ENCODE measurements at regions not wholly inside any gene's neighbourhood (a gene's known extent, or its start where the extent isn't known, plus 50 kb on each side); places are given as distances from the start of the nearest gene placed in this dataset.
A peak's percentile ranks its signal among the peaks of the same experiment; 100 is the strongest.

DNA sequence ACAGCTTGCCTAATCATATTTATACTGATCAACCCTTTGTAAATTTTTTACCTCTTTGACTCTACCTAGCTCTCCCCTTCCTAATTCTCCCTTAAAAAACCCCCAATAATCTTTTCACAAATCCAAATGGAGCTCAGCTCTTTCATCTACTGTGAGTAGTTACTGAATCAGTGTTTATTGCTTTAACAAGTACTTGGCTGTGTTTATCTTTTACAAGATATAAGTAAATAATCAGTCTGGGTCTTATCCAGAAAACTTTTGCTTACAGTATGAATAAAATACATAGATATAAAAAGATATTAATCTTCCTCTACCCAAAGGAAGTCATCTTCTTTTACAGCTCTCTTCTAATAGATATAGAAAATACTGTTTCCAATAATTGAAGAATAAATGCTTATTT lies 366.4 kb downstream of the RAP2B start:
- Histone ChIP-seq H3K9me3 (no peaks in the 10 kb centered on the region), H3K27ac (no peak overlapping the region), H3K4me2 (no peak overlapping the region), H3K4me3 (no peak overlapping the region), H3K4me1 (no peaks in the 10 kb centered on the region)
- TF ChIP-seq MAZ (IDR thresholded peaks at IDR 0.05; ENCODE audit: borderline replicate concordance, low read depth, low read length) (no peak), EHF (CRISPR knock-in tag; IDR thresholded peaks at IDR 0.05) (no peak), HOXA7 (CRISPR knock-in tag; IDR thresholded peaks at IDR 0.05) (no peak), ZFP36 (IDR thresholded peaks at IDR 0.05; ENCODE audit: borderline replicate concordance, partially characterized antibody) (no peak), BHLHE40 (IDR thresholded peaks at IDR 0.05; ENCODE audit: low read depth, low read length) (no peak), HEYL (CRISPR knock-in tag; IDR thresholded peaks at IDR 0.05) (no peak), EP300 (IDR thresholded peaks at IDR 0.05) (no peak), CBX2 (IDR thresholded peaks at IDR 0.05; ENCODE audit: borderline replicate concordance, low read depth) (no peak), CBX8 (IDR thresholded peaks at IDR 0.05) (no peak), KDM1A (IDR thresholded peaks at IDR 0.05; ENCODE audit: low read depth) (no peak), SMC3 (IDR thresholded peaks at IDR 0.05) (no peak)
- TF ChIP-seq, protein P1, sequence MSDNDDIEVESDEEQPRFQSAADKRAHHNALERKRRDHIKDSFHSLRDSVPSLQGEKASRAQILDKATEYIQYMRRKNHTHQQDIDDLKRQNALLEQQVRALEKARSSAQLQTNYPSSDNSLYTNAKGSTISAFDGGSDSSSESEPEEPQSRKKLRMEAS (IDR thresholded peaks at IDR 0.05): no peak
- TF ChIP-seq, protein P2, sequence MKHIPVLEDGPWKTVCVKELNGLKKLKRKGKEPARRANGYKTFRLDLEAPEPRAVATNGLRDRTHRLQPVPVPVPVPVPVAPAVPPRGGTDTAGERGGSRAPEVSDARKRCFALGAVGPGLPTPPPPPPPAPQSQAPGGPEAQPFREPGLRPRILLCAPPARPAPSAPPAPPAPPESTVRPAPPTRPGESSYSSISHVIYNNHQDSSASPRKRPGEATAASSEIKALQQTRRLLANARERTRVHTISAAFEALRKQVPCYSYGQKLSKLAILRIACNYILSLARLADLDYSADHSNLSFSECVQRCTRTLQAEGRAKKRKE (CRISPR knock-in tag; IDR thresholded peaks at IDR 0.05; ENCODE audit: low read depth): no peak
- TF ChIP-seq, protein P3, sequence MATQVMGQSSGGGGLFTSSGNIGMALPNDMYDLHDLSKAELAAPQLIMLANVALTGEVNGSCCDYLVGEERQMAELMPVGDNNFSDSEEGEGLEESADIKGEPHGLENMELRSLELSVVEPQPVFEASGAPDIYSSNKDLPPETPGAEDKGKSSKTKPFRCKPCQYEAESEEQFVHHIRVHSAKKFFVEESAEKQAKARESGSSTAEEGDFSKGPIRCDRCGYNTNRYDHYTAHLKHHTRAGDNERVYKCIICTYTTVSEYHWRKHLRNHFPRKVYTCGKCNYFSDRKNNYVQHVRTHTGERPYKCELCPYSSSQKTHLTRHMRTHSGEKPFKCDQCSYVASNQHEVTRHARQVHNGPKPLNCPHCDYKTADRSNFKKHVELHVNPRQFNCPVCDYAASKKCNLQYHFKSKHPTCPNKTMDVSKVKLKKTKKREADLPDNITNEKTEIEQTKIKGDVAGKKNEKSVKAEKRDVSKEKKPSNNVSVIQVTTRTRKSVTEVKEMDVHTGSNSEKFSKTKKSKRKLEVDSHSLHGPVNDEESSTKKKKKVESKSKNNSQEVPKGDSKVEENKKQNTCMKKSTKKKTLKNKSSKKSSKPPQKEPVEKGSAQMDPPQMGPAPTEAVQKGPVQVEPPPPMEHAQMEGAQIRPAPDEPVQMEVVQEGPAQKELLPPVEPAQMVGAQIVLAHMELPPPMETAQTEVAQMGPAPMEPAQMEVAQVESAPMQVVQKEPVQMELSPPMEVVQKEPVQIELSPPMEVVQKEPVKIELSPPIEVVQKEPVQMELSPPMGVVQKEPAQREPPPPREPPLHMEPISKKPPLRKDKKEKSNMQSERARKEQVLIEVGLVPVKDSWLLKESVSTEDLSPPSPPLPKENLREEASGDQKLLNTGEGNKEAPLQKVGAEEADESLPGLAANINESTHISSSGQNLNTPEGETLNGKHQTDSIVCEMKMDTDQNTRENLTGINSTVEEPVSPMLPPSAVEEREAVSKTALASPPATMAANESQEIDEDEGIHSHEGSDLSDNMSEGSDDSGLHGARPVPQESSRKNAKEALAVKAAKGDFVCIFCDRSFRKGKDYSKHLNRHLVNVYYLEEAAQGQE (IDR thresholded peaks at IDR 0.05): no peak
- TF ChIP-seq, protein P4, sequence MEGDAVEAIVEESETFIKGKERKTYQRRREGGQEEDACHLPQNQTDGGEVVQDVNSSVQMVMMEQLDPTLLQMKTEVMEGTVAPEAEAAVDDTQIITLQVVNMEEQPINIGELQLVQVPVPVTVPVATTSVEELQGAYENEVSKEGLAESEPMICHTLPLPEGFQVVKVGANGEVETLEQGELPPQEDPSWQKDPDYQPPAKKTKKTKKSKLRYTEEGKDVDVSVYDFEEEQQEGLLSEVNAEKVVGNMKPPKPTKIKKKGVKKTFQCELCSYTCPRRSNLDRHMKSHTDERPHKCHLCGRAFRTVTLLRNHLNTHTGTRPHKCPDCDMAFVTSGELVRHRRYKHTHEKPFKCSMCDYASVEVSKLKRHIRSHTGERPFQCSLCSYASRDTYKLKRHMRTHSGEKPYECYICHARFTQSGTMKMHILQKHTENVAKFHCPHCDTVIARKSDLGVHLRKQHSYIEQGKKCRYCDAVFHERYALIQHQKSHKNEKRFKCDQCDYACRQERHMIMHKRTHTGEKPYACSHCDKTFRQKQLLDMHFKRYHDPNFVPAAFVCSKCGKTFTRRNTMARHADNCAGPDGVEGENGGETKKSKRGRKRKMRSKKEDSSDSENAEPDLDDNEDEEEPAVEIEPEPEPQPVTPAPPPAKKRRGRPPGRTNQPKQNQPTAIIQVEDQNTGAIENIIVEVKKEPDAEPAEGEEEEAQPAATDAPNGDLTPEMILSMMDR (IDR thresholded peaks at IDR 0.05): no peak
- FAIRE-seq (no peak), DNase-seq (ENCODE audit: low read depth in 1 of 2, low spot score in 1 of 2) (no peak), ATAC-seq (no peak)
- ChIA-PET POLR2A (no interaction called here), CTCF (interaction anchor here (0.6 kb wide), 1 partner anchor 407 kb away, joined by 3 read pairs; no protein-coding TSS in a partner anchor)

DNA sequence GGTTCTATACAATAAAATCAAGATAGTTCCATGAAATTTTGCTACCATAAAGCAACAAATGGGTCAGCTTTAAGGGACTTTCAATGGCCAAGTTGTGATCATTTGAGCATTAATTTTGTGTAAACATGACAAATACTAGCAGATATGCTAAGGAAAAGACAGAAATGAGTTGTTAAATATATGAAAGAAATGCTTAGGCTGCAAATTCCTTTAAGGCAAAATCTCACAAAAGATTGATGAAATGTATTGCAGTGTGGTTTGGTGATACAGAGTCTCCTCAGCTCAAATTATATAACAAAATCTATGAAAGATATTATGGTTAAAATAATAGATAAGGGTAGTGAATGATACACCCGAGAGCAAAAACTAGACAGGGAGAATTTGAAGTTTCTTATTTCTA lies 377.2 kb downstream of the RAP2B start:
- H3K4me1 ChIP-seq: no peaks in the 10 kb centered on the region
- H3K27ac ChIP-seq: no peak overlapping the region
- no peak for TF ChIP-seq JUN (IDR thresholded peaks at IDR 0.05)
- TF ChIP-seq MAFK (IDR thresholded peaks at IDR 0.05; ENCODE audit: partially characterized antibody): peak; percentile 59
- no peak for TF ChIP-seq ZFP36 (IDR thresholded peaks at IDR 0.05; ENCODE audit: borderline replicate concordance, partially characterized antibody)
- no peak overlapping the region for H3K4me2 ChIP-seq
- ATAC-seq (no peak), DNase-seq (ENCODE audit: low read depth in 1 of 2, low spot score in 1 of 2) (no peak), FAIRE-seq (no peak)
- WGBS (ENCODE audit: missing lambda C conversion rate): 22% methylated on average over 1 of the region's 1 CpG
- CTCF ChIA-PET: no interaction called here
- H3K9me3 ChIP-seq: no peaks in the 10 kb centered on the region
- POLR2A ChIA-PET: no interaction called here
- no peak overlapping the region for H3K4me3 ChIP-seq

DNA sequence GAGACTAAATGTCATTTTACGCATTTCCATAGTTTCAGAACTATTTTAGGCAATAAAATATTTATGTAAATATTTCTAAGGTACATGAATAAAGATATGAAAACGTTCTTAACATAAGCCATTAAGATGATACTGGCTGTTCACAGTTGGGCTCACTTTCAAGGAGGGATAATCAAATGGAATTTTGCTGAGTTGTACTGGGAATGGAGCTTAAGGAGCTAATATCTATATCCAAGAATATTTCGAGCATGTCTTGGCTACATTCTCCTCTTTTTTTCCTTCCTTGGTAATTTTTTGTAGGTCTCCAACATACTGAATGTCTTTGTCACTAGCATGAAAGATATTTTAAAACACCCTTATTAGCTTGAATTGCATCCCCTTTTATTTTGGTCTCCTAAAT lies 383.4 kb downstream of the RAP2B start:
- no peak for FAIRE-seq
- Histone ChIP-seq H3K27ac (no peak overlapping the region), H3K4me3 (no peak overlapping the region), H3K9me3 (no peaks in the 10 kb centered on the region), H3K4me1 (no peaks in the 10 kb centered on the region), H3K4me2 (no peak overlapping the region)
- no peak for DNase-seq (ENCODE audit: low read depth in 1 of 2, low spot score in 1 of 2)
- ATAC-seq: no peak
- 34% methylated on average over 3 of the region's 3 CpGs for WGBS (ENCODE audit: missing lambda C conversion rate)
- POLR2A ChIA-PET: no interaction called here
- TF ChIP-seq FOSL2 (IDR thresholded peaks at IDR 0.05): no peak
- no peak for TF ChIP-seq FOSL2 (CRISPR knock-in tag; IDR thresholded peaks at IDR 0.05)
- TF ChIP-seq CBX2 (IDR thresholded peaks at IDR 0.05; ENCODE audit: borderline replicate concordance, low read depth): no peak
- CTCF ChIA-PET: interaction anchor here (0.6 kb wide), 1 partner anchor 434 kb away, joined by 3 read pairs; no protein-coding TSS in a partner anchor

Measured in A549 (cell line).